Pons (tissue), 1 donor: ENCODE measurements at regions not wholly inside any gene's neighbourhood (a gene's known extent, or its start where the extent isn't known, plus 50 kb on each side); places are given as distances from the start of the nearest gene placed in this dataset.

ENCODE experiments used
- DNase-seq: peaks from one replicate; pipeline ENCODE4 v3.0.0-alpha.2; 2016; ENCODE audit warnings: low spot score

DNA sequence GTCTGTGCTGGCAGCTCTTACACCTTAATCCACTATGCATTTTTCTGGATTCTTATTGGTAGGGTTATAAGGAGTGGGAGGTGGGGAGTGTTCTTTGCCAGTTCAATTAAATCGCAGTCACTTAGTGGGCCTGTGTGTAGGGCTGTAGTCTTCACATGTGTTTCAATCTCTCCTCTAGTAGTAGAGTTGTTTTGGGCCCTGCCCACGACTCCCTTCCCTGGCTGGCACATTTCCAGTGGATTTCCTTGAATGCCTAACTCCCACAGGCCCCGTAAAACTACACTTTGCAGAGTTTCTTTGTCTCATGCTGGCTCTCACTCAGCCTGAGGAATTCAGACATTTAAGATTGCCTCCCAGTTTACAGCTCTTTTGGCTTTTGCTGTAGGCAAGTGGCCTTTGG lies 414.0 kb upstream of the OPRM1 start:
- no peak for DNase-seq

DNA sequence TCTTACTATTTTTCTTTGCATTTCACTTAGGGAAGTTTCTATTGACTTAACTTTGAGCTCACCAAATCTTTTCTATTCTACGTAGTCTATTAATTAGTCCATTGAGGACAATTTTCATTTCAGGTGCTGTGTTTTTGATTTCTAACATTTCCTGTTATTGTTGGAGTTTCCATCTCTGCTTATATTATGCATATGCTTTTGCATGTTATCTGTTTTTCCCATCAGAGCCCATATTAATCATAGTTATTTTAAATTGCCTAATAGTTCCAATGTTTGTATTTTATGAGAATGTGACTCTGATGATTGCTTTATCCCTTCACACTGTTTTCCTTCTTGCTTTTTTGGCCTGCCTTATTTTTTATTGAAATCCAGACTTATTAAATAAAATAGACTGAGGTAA lies 414.5 kb upstream of the OPRM1 start:
- DNase-seq: no peak

DNA sequence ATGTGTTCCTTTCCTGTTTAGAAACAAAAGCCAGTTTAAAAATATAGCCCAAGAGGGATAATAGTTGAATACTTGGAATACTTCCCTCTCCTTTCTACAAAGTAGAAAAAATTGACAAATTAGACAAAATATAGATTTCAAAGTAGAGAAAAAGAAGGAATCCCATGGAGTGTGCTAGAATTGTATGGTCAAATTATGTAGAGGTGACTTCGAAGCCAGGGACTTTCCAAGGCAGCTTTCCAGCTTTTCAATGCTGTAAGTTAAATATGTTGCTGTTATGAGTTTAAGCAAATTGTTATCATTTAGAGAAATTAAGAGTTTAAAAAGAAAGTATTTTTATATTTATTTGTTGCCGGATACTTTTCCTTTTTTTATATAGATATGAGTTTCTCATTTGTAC lies 415.5 kb upstream of the OPRM1 start:
- DNase-seq: no peak

DNA sequence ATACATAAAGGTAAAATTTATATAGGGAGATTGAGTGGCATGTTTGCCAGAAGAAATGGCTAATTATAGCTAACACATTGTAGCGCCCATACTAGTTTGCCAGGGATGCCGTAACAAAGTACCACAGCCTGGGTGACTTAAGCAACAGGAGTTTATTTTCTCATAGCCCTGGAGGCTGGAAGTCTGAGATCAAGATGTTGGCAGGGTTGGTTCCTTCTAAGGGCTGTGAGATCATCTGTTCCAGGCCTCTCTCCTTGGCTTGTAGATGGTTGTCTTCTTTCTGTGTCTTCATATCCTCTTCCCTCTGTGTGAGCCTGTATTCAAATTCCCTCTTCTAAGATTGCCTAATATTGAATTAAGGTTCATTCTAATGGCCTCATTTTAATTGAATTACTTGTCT lies 417.5 kb upstream of the OPRM1 start:
- no peak for DNase-seq

DNA sequence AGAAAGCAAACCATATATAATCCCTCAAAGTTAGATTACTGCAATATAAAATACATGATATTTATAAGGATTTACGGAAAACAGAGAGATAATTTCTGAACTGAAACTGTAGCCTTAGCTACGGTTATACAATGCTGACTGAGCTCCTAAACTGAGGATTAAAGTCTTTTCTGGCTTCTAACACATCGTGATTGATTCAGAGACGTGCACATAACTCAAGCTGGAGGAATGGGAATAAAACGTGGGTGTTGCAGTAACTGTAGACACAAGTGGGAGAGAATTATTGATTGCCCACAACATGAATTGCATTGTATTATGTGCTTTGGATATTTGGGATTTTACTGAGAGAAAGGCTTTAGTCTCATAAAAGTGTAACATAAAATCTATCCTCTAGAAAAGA lies 418.0 kb upstream of the OPRM1 start:
- no peak for DNase-seq

DNA sequence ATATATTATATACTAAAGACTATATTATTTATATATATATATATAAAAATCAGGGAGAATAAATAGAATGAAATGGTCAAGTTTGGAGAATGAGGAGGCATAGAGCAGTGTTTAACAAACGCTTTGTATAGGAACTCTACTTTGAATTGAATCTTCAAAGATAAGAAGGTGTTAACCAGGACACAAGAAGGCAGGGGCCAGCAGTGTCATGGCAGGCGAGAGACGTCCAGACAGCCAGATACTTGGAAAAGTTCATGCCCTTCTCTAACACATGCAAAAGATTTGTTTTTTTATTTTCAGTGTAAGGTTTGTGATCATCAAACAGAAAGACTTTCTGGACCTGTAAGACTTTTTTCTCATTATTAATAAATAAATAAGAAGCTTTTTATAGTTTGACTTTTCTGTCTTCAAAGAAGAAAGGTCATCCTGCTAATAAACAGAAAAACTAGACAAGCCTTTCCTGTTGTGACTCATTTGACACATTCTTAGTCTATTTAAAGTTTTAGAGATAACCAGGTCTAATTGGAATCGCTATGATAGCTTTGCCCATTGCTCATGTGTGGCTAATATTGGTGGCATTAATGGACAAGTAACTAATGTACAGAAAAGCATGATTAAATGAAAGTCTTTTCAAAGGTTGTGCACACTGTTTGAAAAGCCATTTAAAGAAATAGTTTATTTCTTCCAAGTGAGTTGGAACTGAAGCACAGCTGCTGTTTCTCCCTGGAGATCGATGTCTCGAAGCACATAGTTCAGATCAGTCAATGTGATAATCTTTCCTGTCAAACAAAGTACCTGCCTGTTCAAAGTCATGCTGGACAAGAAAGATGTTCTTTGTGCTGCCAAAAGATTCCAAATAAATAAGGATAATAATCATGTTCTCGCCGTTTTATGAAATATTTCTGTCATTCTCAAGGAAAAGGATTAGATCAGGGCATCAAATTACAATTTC lies 420.4 kb upstream of the OPRM1 start:
- peak; percentile 6 for DNase-seq

DNA sequence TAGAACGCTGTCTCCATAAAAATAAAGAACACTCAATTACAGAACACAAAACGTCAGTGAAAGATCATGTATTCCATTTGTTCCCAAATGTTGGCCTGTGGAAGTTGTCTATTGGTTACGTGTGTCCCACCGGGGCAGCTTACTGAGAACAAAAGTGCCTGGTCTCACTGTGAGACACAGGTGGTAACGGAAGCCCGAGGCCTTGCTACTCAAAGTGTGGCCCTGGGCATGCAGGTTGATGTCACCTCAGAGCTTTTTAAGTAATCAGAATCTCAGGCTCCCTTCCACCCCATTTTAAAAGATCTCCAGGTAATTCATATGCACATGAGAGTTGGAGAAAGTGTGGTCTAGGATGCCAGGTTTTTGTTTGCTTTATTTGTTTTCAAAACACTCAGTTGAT lies 422.5 kb upstream of the OPRM1 start:
- no peak for DNase-seq

DNA sequence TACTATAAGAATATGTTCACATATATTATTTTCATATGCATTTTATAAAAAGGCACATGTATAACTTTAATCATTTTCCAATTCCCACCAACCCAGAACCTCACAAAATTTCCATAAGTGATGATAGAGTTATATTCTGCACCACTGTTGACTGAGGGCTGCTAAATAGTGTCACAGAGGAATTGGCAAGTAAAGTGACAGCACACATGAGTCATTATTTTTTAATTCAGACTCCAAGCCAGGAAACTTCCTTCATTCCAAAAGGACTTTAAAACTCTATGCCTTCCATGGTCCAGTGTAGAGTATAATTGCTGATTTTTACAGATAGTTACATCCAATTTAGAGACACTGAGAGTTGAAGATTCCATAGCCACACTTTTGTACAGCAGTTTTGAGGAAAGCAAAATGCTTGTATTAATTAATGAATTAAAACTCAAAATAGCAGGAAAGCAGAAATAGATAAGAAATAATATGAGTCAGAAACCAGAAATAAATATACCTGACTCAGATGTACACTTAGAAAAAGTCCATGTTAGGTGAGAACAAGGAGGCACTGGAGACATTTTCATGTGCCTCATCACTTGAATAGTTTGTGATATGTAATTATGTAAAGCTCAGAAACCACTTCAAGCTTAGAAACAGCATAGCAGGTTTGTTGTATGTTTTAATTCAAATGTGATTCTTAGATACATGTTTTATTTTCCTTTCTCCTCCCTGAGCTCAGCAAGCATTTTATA lies 425.2 kb upstream of the OPRM1 start:
- DNase-seq: no peak

DNA sequence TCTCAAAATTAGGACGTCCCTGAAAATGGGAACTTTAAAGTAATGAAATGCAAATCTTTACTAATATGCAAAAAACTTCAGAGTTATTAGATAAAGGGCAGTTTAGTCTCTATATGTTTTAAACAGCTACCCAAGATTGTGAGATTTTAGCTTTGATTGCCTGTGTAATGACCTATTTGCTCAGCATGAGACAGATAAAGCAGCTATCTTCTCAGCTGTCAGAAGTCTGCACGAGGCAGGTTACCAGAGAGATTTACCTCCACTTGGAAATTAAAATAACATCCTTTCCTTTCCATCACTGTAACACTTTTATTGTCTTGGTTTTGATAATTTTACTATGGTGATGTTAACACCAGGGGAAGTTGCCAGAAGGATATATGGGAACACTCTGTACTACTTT lies 436.6 kb upstream of the OPRM1 start:
- DNase-seq: no peak

DNA sequence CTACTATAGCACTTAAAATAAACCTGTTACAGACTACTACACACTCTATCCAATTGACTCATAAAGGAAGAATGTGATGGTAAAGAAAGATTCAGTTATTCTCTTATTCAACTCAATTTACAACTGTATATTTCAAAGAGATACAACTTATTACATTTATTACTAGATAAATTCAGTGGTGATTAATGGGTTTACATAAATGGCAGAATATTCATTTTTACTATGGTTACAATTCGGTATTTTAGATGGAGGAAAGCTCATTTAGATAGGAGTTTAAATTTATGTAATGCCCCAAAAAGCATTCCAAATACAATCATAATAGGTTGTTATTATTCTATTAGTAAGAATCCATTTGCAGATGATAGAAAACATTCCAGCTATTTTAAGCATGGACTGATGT lies 439.1 kb upstream of the OPRM1 start:
- no peak for DNase-seq

DNA sequence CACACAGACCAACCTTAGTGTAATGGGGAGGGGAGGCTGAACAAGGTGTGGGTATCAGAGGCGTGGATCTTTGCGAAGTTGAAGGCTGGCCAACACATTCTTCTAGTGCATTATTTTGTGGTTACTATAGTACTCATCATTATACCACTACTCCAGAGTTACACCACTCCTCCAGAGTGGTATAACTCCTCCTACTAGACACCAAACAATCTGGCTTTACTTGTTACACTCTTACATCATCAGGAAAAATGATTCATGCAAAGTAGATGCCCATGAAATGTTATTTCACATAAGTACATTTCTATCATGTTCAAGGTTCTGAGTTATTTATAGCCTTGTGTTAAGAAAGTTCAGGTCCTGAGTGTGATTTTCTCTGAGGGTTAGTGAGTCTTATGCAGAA lies 443.1 kb upstream of the OPRM1 start:
- no peak for DNase-seq

DNA sequence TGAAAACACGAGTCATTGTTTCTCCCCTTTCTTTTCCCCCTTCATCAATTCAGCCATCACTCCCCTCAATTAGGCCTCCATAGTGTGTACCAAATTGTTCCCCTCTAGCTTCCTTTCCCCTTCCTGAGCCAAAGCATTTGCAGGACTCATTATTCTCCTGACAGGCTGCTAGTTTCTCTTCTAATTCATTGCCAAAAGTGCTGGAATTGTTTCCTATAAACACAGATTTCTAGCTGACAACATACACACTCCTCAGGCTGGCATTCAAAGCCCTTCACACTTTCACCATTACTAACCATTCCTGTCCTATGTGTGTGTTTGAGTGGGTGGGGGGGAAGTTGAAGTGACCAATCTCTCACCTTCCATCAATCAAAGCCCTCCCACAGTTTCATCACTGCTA lies 444.2 kb upstream of the OPRM1 start:
- no peak for DNase-seq

DNA sequence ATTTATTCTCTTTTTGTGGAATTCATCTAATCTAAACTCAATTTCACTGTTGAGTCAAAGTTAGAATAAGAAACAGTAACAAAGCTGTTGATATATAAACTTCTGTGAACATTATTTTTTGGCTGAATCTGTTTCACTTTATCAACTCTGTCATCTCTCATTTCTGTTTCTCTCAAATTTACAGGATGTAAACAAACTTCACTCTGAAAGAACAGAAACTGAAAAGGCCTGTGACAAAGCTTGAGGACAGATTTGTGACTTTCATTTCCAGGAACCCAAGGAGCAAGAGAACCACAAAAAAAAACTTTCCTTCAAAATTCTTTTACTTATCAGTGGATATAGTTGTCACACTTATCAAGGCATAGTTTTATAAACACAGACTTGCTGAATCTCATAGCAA lies 447.9 kb upstream of the OPRM1 start:
- DNase-seq: no peak

DNA sequence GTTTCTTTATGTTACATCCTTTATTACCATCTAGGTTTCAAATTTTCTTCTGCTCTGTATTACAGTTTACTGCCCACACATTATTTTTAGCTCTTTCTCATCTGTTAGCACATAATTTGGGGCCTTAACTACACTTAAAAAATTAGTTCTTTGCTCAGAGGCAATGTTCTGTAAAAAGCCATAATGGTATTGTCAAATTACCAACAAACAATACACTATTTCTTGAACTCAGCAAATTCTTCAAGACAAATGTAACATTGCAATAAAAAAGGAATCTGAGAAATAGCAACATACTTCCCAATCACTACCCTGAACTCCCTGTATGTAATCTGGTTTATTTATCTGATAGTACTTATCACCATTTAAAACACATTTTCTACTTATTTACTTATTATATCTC lies 448.6 kb upstream of the OPRM1 start:
- DNase-seq: no peak

DNA sequence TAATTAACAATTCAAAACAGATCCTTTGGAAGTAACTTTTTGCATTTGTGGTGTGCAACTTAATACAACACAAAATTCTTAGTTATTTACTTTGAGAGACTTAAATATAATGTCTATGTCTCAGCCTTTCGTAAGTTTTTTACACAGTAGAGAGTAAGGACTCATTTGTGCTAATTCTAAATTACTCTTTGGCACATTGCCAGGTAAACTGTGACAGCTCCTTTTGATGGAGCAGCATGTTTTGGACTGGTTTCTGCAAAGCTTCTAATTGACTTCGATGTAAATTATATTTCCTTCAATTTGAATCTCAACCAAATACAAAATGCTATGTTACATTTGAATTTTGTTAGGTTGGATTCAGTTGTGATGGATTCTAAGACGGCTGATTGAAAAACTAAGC lies 450.7 kb upstream of the OPRM1 start:
- no peak for DNase-seq

DNA sequence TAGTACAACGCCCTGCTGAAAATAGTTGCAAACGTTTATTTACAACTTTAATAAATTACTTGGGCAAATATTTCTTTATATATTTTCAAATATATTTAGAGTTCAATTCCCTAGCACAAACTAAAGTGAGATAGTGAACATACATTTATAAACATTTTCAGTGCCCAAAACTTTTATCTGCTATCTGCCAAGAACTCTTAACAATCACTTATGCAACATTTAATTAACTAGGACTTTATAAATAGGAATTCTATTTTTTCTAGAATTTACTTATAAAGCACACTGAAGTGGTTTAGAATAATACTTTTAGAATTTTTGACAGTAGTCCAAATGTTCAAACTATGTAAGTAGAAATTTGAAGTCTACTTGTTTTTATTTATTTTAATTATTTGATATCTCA lies 452.6 kb upstream of the RGS17 start:
- no peak for DNase-seq

DNA sequence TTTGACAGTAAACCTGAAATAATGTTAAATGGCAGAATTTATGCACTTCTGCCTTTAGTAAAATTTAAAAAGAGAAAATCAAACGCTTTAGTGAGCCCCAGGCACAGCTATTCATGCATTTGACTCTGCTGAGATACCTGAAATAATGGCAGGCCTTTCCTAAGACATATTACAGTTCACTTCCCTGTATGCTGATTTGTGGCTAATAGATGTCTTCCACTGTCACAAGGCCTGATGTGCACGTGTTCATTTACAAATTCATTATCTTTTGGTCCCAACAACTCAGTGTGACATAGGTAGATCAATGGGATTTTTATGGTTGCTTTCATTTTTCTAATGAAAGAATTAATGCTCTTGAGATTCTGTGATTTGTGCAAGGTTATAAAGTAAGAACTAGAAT lies 449.7 kb upstream of the RGS17 start:
- no peak for DNase-seq

DNA sequence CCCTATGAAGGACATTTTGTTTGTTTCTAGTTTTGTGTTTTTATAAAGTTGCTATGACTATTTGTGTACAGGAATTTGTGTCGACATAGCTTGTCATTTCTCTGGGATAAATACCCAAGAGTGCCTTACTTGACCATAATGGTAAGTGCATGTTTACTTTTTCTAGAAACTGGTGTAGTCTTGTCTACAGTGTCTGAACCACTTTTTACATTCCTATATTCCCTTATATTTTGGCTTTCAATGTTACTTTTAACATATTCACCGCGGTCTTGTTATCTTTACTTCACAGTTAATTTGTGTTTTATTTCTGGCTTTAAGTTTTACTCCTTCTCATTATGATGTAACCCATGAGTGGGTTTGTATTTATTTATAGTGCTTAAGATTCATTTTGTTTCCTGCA lies 444.4 kb upstream of the RGS17 start:
- no peak for DNase-seq

DNA sequence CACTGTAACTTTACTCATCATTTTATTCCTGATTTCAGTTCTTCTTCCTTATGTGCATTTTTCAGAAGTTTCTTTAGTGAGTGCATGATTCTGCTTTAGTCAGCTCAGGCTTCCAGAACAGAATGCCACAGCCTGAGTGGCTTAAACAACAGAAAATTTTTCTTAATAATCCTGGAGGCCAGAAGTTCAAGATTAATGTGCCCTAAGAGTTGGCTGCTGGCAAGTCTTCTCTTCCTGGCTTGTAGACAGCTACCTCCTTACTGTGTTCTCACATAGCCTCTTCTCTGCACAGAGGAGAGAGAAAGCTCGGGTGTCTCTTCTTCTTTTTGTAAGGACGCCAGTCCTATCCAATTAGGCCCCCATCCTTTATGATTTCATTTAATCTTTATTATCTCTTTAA lies 443.1 kb upstream of the RGS17 start:
- no peak for DNase-seq

DNA sequence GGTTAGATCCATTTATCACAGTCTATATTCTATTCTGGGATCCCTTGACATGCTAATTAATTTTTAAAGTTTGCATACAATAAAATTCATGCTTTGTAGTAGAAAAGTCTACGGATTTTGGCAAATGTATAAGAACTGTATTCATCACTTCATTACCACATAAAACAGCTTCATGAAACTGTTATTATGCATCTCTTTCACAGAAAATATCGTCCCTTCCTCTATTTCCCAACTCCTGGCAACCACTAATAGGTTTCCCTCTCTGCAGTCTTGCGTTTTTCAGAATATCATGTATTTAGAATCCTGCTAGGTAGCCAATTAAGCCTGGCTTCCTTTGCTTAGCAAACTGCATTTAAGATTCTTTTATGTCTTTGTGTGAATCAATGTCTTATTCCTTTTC lies 441.3 kb upstream of the RGS17 start:
- DNase-seq: no peak

DNA sequence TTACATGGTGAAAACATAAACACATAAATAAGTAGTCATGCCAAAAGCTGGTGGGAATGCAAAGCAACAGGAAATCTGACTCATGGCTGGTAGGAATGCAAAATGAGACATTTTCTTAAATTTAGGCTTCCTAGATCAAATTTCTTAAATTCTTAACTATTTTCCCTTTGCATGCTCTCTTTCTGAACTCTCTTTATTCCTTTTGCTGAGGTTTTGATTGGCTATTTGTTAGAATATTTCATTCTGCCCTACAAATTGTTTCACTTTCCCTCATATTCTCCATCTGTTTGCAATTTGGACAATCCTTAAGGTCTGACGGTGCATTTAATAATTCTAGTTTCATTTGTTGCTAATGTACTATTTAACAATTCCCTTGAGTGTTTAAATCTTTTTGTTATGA lies 437.5 kb upstream of the RGS17 start:
- no peak for DNase-seq

DNA sequence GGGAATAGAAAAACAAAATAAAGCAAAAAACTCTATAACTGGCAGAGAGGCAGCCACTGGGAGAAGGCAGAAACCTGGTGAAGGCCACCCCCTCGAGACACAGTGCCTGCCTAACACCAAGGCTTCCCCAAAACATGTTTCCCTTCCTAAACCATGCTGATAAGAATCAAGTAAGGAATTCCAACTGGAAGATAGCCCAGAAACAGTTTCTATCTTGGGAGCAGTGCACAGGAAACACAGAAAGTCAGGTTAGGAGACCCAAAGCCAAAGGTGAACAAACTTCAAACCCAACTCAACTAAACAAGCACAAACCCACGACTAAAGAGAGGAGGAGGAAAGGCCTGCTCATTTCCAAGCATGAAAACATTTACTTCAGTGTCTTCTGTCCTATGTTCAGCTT lies 433.7 kb upstream of the RGS17 start:
- no peak for DNase-seq

DNA sequence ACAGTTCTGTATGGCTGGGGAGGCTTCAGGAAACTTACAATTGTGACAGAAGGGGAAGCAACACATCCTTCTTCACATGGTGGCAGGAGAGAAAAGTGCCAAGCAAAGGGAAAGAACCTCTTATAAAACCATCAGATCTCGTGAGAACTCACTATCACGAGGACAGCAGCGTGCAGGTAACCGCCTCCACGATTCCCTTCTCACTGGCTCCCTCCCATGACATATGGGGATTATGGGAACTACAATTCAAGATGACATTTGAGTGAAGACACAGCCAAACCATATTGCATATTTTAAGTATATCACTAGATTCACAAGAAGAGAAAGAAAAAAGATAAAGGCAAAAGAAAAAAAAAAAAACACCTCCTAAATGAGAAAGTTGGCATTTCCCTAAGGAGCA lies 431.9 kb upstream of the RGS17 start:
- no peak for DNase-seq

DNA sequence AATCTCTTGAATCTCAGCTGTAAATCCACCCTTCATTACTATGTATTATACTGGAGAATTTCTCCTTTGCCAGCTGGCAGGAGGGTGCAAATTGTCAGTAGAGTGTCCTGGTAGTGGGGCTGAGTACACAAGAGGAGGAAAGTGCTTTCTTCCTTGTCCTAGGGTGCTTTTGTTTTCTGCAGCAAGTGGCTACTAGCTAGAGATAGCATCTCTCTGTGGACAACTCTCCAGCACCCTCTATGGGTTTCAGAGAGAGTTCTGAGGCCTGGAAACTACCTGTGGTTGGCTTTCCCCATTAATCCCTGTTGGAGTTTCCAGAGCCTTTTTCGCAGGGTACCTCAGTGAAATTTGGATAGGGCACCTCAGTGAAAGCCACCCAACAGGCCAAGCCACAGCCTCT lies 422.5 kb upstream of the RGS17 start:
- peak; percentile 18 for DNase-seq
